GM23248 (cell line): ENCODE measurements at regions not wholly inside any gene's neighbourhood (a gene's known extent, or its start where the extent isn't known, plus 50 kb on each side); places are given as distances from the start of the nearest gene placed in this dataset.

Experiments
- EZH2 ChIP-seq: fragments of 200-600 bp; sonication (generic); IDR thresholded peaks from 2 replicates; pipeline ENCODE4 v1.6.1; 2018; ENCODE audit warnings: antibody characterized with exemption, mild to moderate bottlenecking; ENCODE audit not compliant: insufficient read depth, poor library complexity, severe bottlenecking
- EZH2phosphoT487 ChIP-seq: fragments of 200-600 bp; sonication (generic); IDR thresholded peaks from 2 replicates; pipeline ENCODE4 v1.6.1; 2018; ENCODE audit warnings: antibody characterized with exemption, moderate library complexity, mild to moderate bottlenecking, low read depth; ENCODE audit not compliant: insufficient read depth

DNA sequence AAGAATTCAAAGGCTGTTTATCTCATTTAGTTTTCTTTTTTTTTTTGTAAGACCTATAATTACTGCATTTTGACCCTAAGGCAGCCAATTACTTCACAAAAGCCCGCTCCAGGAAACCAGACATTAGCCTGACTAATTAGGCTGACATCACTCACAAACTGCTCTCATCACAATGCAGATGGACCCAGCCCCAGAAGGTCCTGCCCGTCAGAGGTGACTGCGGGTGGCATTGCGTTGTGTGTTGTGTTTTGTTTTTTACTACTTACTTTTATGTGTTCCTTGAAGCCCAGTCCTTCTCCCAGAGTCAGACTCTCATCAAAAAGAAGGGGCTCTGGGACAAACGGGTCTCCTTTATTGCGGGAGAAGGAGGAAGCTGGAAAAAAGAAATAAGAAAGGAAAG, 172.2 kb downstream of the HSD17B3 start:
- no peak for TF ChIP-seq EZH2
- TF ChIP-seq EZH2phosphoT487: no peak
